GM19324 (cell line): ENCODE measurements at regions not wholly inside any gene's neighbourhood (a gene's known extent, or its start where the extent isn't known, plus 50 kb on each side); places are given as distances from the start of the nearest gene placed in this dataset.

Experiments
- ATAC-seq: cut with Tn5 transposase; IDR thresholded peaks from one replicate; pipeline ENCODE4 v1.9.1; 2021; ENCODE audit warnings: mild to moderate bottlenecking, moderate library complexity; ENCODE audit not compliant: unreplicated experiment, low FRiP score

DNA sequence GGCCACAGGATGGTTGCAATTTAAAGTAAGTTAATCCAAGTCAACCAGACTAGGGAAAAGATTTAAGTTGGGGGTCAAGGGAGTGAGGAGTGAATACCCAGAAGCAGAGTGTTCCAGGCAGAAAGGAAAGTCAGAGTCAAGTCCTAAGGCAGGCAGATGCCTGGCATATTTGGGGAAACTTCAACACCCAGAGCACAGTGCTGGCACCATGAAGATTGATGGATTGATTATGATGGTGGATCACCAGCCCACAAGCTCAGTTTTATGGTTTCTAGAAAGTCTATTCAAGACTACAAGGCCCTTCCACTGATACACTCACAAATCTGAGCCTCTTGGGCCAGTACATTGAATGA lies 100.1 kb upstream of the DUSP10 start:
- ATAC-seq: no peak

DNA sequence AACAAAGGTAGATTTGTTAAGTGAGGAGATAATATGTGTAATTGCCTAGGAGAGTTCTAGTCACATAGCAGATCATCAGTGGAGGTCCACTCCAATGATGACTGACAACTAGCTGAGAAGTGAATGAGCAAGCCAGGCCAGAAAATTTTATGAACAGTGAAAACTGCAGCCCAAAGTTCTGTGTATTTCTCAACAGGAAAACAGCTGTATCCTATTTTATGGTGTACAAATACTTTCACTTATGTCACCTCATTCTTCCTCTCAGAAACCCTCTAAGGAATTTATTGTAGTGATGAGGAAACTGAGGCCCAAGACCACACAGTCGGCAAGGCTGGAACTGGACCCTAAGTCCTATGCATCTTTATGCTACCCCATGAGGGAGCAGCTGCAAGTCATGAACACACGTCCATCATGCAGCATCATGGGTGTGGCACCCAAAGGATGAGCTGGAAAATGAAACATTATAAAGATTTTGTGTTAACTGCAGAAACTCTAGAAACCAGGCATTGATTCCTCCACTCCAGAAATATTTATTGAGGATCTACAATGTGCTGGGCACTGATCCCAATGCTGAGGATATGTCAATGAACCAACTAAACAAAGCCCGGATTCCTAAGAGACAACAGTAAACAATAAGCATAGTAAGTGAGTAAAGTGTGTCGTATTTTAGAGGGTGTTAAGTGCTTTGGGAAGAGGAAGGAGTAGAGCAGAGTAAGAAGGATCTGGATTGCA lies 99.5 kb upstream of the DUSP10 start:
- ATAC-seq: no peak

DNA sequence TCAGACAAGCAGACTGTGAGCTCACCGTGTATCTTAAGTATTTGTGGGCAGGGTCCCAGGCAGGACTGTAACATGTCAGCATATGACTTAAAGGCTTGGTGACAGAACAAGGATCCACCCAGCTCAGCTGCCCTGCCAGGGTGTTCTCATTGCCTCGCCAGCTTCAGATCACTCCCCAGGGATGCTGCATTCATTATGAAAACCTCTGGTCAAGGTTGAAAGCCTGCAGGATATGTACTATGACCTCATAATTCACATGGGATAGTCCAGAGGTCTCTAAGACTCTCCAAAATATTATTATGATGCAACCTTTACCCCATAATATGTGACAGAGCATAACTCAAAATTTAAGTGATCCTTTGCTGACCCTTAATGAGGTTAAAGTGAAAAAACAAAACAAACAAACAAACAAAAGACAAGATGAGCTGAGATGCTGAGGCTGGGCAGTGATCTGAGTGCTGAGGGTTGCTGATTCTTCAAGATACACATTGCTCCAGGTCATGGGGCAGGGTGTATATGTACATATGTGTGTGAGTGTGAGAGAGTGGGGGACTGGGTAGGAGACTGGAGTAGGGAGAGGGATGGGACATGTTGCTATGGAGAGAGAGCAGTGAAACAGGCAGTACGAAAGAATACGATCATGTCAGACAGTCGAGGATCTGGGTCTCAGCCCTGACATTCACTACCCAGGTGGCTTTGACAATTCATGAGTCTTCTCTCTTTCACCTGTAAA lies 98.8 kb upstream of the DUSP10 start:
- no peak for ATAC-seq

DNA sequence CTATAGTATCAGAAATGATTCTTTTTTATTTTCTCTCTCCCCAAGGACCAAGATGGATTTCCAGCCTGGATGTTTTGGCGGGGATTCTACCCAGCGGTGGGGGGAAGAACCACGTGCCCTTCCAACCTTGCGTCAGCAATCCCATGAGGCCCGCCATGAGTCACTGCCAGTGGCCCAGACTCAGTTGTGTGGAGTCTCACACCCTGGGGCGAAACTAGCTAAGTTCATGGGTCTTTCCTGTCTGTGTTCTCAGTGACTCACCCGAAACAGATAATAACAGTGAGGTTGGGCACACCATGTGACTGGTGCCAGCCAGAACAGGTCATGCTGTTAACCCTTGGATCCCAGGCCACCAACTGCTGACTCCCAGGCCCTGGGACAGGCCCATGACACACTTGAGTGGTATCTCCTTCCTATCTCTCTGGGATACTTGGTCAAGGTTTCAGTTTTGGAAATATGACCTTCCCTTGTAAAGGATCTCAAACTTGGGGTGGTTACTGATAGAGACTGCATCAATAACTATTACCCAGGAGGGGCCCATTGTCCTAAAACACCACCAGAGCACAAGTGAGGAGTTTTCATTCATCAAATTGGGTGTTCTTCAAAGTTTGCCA lies 98.0 kb upstream of the DUSP10 start:
- peak; percentile 96 for ATAC-seq

DNA sequence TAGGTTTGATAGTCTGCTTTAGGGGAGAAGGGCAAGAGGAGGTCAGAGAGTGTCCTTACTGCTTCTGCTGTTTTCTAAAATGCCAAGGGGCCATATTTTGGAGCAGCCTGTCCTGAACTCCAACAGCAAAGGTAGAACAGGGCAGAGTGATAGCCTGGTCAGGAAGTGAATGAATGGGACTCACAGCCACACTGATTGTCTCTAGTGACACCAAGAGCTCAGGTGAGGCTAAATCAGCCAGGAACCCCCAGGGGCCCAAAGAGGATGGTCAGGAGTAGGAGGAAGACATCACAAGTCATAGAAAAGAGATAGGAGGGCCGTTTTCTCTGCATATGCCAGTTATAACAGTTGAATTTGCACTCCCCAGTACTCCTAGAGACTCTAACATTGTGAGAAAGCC lies 97.4 kb upstream of the DUSP10 start:
- ATAC-seq: peak; percentile 30

DNA sequence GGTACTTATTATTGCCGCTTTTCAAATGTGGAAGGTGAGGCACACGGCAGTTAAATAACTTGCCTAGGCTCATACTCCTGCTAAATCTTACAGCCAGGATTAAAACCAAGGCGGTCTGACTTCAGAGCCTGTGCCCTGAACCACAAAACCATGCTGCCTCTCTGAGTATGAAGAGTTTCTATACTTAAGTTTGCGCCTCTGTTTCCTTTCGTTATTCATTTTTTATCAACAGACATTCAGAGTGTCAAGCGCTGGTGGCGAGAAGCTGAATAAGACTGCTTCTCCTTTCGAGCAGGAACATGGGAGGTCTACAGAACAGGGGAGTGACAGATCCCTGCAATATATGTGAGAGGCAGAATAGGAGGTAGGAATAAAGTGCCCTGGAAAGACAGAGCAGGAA lies 96.0 kb upstream of the DUSP10 start:
- ATAC-seq: no peak

DNA sequence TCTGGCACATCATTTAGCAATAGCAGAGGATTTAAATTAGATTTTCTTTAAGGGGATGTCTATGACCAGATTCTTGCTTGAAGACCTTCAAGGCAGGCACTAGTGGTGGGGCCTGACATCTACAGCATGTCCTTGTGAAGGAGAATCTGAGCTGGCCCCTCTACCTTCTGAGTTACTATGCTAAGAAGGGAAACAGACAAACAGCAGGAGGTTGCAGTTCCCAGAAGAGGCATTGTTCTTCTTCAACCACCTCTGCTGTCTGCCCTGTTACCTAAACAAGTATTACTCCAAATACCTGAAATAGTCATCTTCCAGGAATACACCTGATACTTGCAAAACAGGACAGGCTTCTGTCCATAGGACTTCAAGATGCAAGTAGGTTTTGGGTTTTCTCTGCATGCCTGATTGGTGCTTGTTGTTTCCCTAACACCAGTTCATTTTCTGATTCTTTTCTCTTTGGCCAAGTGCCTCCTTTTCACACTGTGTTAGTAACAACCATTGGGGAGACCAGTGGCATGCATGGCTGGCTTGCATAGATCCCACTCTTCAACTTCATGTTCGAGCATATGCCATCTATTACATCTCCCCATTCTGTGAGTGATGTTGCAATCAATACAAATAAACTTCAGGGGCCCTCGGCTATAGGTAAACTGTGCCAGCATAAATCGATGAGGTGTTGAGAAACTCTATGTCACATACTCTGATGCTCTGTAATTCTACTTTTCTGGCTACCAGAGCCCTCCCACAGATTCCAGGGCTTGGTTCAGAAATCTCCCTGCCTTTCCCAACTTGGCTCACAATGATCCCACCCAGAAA lies 93.0 kb upstream of the DUSP10 start:
- no peak for ATAC-seq

DNA sequence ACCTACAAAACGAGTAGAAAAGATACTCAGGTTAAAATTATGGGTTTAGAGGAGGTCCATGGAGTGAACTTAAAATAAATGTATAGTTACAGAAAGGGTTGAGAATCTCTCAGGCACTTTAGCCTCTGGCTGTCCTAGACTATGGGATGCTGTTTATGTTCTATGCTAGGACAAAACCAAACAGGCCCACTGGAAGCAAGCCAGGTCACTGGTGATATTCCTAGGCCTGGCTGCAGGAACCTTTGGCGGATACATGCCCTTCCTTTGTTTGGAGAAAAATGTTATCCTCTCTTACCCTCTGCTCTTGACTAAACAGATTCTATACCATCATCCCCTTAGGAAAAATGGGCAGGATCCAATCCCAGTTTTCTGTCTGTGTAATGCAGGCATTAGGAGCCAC lies 90.7 kb upstream of the DUSP10 start:
- no peak for ATAC-seq

DNA sequence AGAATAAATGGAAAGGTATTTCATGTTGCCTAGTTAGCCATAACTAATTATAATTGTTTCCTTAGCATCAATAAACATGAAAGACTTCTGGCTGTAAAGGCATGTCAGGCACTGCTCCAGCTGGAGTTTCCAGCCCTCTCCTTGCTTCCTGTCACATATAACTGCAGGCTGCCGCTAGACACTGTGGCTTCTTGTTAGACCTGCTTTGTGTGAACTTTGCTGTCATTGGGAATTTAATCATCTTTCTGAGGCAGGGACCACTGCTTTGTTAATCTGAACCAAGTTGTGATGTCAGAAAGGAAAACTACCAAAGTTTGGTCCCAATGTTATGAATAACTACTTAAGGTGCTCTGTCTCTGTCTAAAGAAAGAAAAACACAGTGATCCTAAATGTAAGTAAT lies 90.3 kb upstream of the DUSP10 start:
- no peak for ATAC-seq

DNA sequence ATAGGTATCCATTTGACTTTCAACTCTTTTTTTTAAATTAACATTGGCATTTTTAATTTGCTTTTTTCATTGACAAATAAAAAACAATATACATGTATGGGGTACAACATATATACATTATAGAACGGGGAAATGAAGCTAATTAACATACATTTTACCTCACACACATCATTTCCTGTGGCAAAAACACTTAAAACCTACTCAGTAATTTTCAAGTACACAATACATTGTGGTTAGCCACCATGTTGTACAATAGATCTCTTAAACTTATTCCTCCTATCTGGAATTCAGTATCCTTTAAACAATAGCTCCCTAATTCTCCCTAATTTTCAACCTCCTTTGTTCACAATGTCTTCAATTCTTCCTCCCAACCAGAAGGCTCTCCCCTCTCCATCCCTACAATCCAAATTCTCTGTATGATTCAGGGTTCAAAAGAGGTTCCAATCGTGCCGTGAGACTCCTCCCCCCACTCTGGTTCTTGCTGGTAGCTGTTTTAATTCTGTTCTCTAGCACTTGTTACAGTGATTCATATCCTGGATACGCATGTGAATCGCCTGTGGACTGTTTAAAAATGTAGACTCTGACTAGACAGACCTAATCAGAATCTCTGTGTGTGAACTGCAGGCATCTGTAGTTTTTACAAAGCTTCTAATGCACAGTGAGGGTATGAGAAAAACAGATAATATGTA lies 87.6 kb upstream of the DUSP10 start:
- ATAC-seq: no peak

DNA sequence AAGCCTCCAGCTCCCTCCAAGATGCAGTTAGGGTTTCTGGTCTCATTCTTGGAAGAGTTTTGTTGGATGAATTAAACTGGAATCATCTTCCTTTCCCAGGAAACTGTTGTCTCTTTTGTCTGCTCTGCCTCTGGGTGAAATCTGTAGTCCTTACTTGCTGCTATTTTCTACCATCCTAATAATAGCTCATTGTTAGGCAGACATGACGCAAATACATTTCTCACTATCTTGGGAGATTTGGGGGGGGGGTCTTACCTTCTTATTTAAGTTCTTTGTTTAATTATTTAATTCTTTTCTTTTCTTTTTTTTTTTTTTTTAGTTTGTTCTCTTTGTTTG lies 85.4 kb upstream of the DUSP10 start:
- ATAC-seq: no peak

DNA sequence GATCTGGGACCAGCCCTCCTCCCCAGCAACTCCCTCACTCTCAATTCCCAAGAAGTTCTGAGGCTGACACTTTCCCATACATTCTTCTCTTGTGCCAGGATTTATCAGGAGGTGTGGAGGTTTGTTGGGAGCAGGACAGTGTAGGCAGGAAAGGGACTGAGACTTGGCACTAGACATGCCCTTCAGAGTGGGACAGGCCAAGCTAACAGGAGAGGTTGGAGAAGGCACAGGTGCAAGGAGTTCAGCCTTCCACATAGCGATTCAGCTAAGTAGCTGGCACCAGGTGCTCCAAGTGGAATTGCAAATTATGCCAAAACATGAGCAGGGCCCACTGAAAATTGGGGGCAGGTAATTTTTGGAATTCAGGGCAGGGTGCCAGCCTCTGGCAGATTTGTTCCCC lies 83.0 kb upstream of the DUSP10 start:
- ATAC-seq: no peak

DNA sequence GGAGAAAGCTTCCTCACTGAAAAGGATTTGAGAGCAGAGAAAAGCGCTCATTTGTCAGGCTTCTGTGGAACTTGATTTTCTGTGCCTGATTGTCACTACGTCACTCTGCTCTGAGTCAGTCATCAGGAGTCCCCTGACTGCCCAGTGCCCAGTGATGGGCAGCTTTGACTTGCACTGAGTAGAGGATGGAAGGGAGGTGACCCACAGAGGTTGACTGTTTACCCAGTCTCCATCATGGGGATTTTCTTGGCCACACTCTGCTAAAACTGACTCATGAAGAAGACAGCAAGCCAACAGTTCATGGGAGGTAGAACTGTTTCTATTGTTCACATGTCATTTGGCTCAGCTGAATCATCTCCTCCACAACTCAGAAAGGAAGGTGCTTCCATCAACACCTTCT lies 82.1 kb upstream of the DUSP10 start:
- no peak for ATAC-seq

DNA sequence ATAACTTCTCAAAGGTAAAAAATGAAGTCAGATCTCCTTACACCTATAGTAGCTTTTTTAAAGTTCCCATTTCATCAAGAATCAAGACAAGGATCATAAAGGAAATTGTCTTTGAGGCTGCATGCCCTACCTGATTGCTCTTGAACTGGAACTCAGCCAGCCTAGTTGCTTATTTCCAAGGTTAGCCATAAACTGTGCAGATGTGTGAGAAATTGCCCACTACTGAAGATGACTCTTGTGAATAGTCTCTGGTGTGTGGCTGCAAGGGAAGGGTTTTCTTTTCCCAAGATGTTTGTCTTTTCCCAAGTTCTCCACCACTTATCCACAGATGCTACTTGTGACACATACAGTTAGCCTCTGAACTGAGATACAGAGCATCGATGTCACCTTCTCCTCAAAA lies 81.7 kb upstream of the DUSP10 start:
- no peak for ATAC-seq

DNA sequence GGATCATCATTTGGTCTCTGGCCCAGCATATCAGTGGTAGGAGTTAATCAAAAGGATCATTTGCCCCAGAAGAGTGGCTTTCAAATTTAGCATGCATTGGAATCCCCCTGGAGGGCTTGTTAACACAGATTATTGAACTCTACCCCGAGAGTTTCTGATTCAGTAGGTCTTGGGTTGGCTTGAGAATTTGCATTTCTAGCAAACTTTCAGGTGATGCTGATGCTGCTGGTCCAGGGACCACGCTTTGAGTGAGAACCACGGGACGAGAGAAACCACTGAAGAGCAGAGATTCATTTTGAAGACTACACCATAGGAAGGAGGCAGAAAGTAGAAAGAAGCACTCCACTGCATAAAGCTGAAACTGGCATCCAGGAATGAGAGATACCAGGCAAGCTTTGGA lies 81.3 kb upstream of the DUSP10 start:
- peak; percentile 53 for ATAC-seq

DNA sequence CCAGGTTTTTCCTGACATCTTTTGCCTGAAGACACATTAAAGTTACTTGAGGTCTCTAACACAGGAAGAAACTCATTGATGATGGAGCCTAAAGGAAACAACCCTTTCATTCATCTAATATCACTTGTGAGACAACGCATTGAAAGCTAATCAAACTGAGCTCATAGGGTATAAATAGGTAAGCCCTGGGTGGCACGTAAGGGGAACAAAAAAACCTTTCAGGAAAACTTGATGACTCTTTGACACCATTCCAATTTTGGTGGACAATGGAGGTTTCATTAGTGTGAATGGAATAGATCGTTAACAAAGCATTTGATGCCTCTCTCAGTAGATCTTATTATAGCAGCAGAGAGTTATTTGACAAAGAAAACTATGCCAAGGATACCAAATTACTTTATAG lies 80.7 kb upstream of the DUSP10 start:
- no peak for ATAC-seq

DNA sequence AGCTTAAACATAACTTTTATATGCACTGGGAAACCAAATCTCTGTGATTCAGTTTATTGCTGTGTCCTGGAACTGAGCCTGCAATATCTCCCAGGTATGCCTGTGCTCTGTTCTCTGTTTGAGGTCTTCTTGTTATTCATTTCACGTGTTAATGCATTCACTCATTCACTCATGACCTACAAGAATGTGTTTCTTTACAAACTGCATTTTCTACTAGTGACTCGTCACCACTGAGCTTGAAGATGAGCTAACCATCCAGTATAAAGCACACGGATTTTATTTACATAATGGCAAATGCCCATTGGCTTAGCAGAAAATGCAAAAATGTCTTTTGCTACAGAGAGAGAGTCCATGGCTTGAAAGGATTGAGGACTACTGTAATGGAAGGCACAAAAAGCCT lies 75.0 kb upstream of the DUSP10 start:
- ATAC-seq: no peak

DNA sequence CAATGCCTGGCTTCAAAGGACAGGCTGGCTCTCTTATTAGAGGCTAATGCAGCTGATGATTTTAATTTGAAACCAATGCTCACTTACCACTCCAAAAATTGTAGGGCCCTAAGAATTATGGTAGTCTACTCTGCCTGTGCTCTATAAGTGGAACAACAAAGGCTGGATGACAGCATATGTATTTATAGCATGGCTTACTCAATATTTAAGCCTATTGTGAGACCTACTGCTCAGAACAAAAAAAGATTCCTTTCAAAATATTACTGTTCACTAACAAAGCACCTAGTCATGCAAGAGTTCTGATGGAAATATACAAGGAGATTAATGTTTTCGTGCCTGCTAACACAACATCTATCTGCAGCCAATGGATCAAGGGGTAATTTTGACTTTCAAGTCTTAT lies 73.8 kb upstream of the DUSP10 start:
- no peak for ATAC-seq

DNA sequence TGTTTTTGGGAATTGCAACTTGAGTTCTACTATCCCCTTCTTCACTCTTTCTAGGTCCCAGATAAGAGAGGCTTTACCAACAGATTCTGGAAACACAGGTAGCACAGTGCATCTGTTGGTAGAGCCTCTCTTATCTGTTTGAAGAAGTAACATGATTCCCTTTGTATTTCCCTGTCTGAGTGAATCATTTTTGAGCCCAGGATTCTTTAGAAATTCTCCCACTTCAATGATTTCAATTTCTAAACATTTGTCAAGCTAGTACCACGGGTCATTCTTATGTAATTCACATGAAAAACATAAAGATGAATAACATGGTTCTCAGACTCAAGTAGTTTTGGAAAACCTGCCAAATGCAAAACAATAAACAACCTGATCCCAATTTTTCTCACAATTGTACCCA lies 72.0 kb upstream of the DUSP10 start:
- ATAC-seq: no peak

DNA sequence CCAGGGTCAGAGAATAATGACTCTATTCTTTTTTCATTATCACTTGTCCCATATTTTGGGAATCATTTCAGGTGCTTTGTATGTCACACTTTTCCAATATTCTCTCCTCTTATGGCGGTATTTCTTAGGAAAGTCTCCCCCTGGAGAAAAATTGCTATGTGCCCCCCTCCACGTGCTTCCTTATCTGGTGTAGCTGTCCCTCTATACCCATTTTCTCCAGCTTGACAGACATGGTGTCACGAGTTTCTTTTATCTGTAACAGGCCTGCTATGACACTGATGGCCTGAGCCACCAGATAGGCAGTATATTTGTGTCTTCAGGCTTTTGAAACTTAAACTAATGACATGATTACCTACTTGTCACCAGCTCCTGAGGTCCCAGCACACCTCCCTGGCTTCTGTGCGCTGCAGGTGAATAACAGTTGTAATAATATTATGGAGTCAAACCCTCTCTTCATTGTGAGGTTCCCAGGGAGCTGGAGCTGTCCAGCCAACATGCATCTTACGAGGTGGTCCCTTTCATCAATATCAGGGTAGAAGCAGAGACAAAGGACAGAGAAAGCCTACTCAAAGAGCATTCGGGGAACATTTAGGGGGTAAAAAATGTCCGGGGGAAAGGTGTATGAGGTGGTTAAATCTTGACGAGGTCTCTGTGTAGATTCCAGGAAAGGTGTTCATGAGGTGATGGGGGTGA lies 71.2 kb upstream of the DUSP10 start:
- ATAC-seq: no peak
